ENCODE measurements at regions not wholly inside any gene's neighbourhood (a gene's known extent, or its start where the extent isn't known, plus 50 kb on each side); places are given as distances from the start of the nearest gene placed in this dataset.
"Not testable (repeated sequence)": the region's sequence is repeated elsewhere in the genome, so short reads cannot be mapped to it uniquely, and the experiment has no call there.

- no peak overlapping the region for H3K4me2 ChIP-seq (ENCODE audit: control insufficient read depth, extremely low read depth, insufficient read depth, low read depth, low read length)
- no peak for TF ChIP-seq EZH2 (IDR thresholded peaks at IDR 0.05; ENCODE audit: low read length)
- TF ChIP-seq CTCF (optimal IDR thresholded peaks at IDR 0.05 in 1 of 3, IDR thresholded peaks at IDR 0.05 in 1 of 3, conservative IDR thresholded peaks at IDR 0.05 in 1 of 3; ENCODE audit: extremely low read depth in 1 of 3, insufficient read depth in 2 of 3, low read length in 3 of 3): no peak
- no peaks in the 10 kb centered on the region for H3K9me1 ChIP-seq (ENCODE audit: control insufficient read depth, extremely low read depth, insufficient read depth, low read length)
- no peaks in the 10 kb centered on the region for H3K9me3 ChIP-seq (ENCODE audit: control insufficient read depth, low read depth, low read length)
- dilution Hi-C loops (cut with MboI; ENCODE audit: extremely low pct_ligation_motif_present, low sequenced_read_pairs): no loop called here
- H3K27me3 ChIP-seq (ENCODE audit: control insufficient read depth, extremely low read depth, insufficient read depth, low read length): no peaks in the 10 kb centered on the region
- H3K36me3 ChIP-seq (ENCODE audit: control insufficient read depth in 2 of 2, extremely low read depth in 1 of 2, insufficient read depth in 2 of 2, low read length in 2 of 2): no peaks in the 10 kb centered on the region
- no peak for FAIRE-seq
- H2AFZ ChIP-seq (ENCODE audit: control insufficient read depth, low read length): no peak overlapping the region
- H3K27ac ChIP-seq (ENCODE audit: control insufficient read depth, insufficient read depth, low read length): no peak overlapping the region
- DNase-seq (ENCODE audit: low read depth, low spot score): no peak
- no peaks in the 10 kb centered on the region for H3K4me1 ChIP-seq (ENCODE audit: control insufficient read depth, extremely low read depth, insufficient read depth, low read length)
- no peak overlapping the region for H3K9ac ChIP-seq (ENCODE audit: control insufficient read depth, extremely low read depth, insufficient read depth, low read length)
- no peak overlapping the region for H3K4me3 ChIP-seq (ENCODE audit: control insufficient read depth in 2 of 3, extremely low read depth in 1 of 3, insufficient read depth in 2 of 3, low read depth in 1 of 3, low read length in 3 of 3)
- no peaks in the 10 kb centered on the region for H3K79me2 ChIP-seq (ENCODE audit: control insufficient read depth, insufficient read depth, low read length)
- H4K20me1 ChIP-seq (ENCODE audit: control insufficient read depth, extremely low read depth, insufficient read depth, low read length): no peaks in the 10 kb centered on the region
Measured at GRCh38 chr6:155861821-155862220, 406.2 kb upstream of the NOX3 start.

GRCh38 chr6:155858906-155859305, 403.3 kb upstream of the NOX3 start:
- not testable (repeated sequence) for FAIRE-seq; DNase-seq (ENCODE audit: low read depth, low spot score)

GRCh38 chr6:155854787-155855186, 399.1 kb upstream of the NOX3 start:
- Histone ChIP-seq H3K79me2 (ENCODE audit: control insufficient read depth, insufficient read depth, low read length) (no peaks in the 10 kb centered on the region), H3K4me3 (ENCODE audit: control insufficient read depth in 2 of 3, extremely low read depth in 1 of 3, insufficient read depth in 2 of 3, low read depth in 1 of 3, low read length in 3 of 3) (no peak overlapping the region), H3K9me1 (ENCODE audit: control insufficient read depth, extremely low read depth, insufficient read depth, low read length) (no peaks in the 10 kb centered on the region), H3K36me3 (ENCODE audit: control insufficient read depth in 2 of 2, extremely low read depth in 1 of 2, insufficient read depth in 2 of 2, low read length in 2 of 2) (no peaks in the 10 kb centered on the region), H3K27me3 (ENCODE audit: control insufficient read depth, extremely low read depth, insufficient read depth, low read length) (no peaks in the 10 kb centered on the region), H3K4me2 (ENCODE audit: control insufficient read depth, extremely low read depth, insufficient read depth, low read depth, low read length) (no peak overlapping the region), H3K9me3 (ENCODE audit: control insufficient read depth, low read depth, low read length) (no peaks in the 10 kb centered on the region), H3K4me1 (ENCODE audit: control insufficient read depth, extremely low read depth, insufficient read depth, low read length) (peaks cover 5% of the 10 kb centered on the region), H3K9ac (ENCODE audit: control insufficient read depth, extremely low read depth, insufficient read depth, low read length) (no peak overlapping the region), H2AFZ (ENCODE audit: control insufficient read depth, low read length) (no peak overlapping the region), H4K20me1 (ENCODE audit: control insufficient read depth, extremely low read depth, insufficient read depth, low read length) (no peaks in the 10 kb centered on the region), H3K27ac (ENCODE audit: control insufficient read depth, insufficient read depth, low read length) (no peak overlapping the region)
- TF ChIP-seq CTCF (optimal IDR thresholded peaks at IDR 0.05 in 1 of 3, IDR thresholded peaks at IDR 0.05 in 1 of 3, conservative IDR thresholded peaks at IDR 0.05 in 1 of 3; ENCODE audit: extremely low read depth in 1 of 3, insufficient read depth in 2 of 3, low read length in 3 of 3) (no peak), EZH2 (IDR thresholded peaks at IDR 0.05; ENCODE audit: low read length) (no peak)
- dilution Hi-C loops (cut with MboI; ENCODE audit: extremely low pct_ligation_motif_present, low sequenced_read_pairs): no loop called here
- no peak for FAIRE-seq
- DNase-seq (ENCODE audit: low read depth, low spot score): no peak

More at GRCh38 chr6:155858906-155859305, 403.3 kb upstream of the NOX3 start:
- H3K4me2 ChIP-seq (ENCODE audit: control insufficient read depth, extremely low read depth, insufficient read depth, low read depth, low read length); H3K9me1 ChIP-seq (ENCODE audit: control insufficient read depth, extremely low read depth, insufficient read depth, low read length); H3K9ac ChIP-seq (ENCODE audit: control insufficient read depth, extremely low read depth, insufficient read depth, low read length); H3K4me3 ChIP-seq (ENCODE audit: control insufficient read depth in 2 of 3, extremely low read depth in 1 of 3, insufficient read depth in 2 of 3, low read depth in 1 of 3, low read length in 3 of 3); H2AFZ ChIP-seq (ENCODE audit: control insufficient read depth, low read length); H3K79me2 ChIP-seq (ENCODE audit: control insufficient read depth, insufficient read depth, low read length); H4K20me1 ChIP-seq (ENCODE audit: control insufficient read depth, extremely low read depth, insufficient read depth, low read length); H3K4me1 ChIP-seq (ENCODE audit: control insufficient read depth, extremely low read depth, insufficient read depth, low read length); H3K36me3 ChIP-seq (ENCODE audit: control insufficient read depth in 2 of 2, extremely low read depth in 1 of 2, insufficient read depth in 2 of 2, low read length in 2 of 2); H3K9me3 ChIP-seq (ENCODE audit: control insufficient read depth, low read depth, low read length); H3K27me3 ChIP-seq (ENCODE audit: control insufficient read depth, extremely low read depth, insufficient read depth, low read length); dilution Hi-C loops (cut with MboI; ENCODE audit: extremely low pct_ligation_motif_present, low sequenced_read_pairs); H3K27ac ChIP-seq (ENCODE audit: control insufficient read depth, insufficient read depth, low read length): not testable (repeated sequence)

All from keratinocyte (primary cell).